Mesothelial cell of epicardium (in vitro differentiated cells): ENCODE measurements at regions not wholly inside any gene's neighbourhood (a gene's known extent, or its start where the extent isn't known, plus 50 kb on each side); places are given as distances from the start of the nearest gene placed in this dataset.

Experiments
- DNase-seq, 2 experiments: peaks; one replicate each; pipeline ENCODE4 v3.0.0; 2021; ENCODE audit warnings: low spot score in 2 of 2; ENCODE audit not compliant: unreplicated experiment in 2 of 2
- H3K27ac Mint-ChIP-seq: 2 replicates; pipeline ENCODE4 v1.8.0; 2021; ENCODE audit warnings: mixed read lengths
- H3K27me3 Mint-ChIP-seq: 2 replicates; pipeline ENCODE4 v1.8.0; 2021; ENCODE audit warnings: low read depth, mixed read lengths
- H3K36me3 Mint-ChIP-seq: 2 replicates; pipeline ENCODE4 v1.8.0; 2021; ENCODE audit warnings: mixed read lengths
- H3K4me1 Mint-ChIP-seq: 2 replicates; pipeline ENCODE4 v1.8.0; 2021; ENCODE audit warnings: mixed read lengths
- H3K4me3 Mint-ChIP-seq: 2 replicates; pipeline ENCODE4 v1.8.0; 2021; ENCODE audit warnings: mild to moderate bottlenecking, moderate library complexity, mixed read lengths
- H3K9me3 Mint-ChIP-seq: 2 replicates; pipeline ENCODE4 v1.8.0; 2021; ENCODE audit warnings: mixed read lengths
- CTCF ChIP-seq: fragments of 200-600 bp; sonication (generic); IDR thresholded peaks from one replicate; pipeline ENCODE4 v1.5.0; 2021; ENCODE audit warnings: antibody characterized with exemption; ENCODE audit not compliant: unreplicated experiment

DNA sequence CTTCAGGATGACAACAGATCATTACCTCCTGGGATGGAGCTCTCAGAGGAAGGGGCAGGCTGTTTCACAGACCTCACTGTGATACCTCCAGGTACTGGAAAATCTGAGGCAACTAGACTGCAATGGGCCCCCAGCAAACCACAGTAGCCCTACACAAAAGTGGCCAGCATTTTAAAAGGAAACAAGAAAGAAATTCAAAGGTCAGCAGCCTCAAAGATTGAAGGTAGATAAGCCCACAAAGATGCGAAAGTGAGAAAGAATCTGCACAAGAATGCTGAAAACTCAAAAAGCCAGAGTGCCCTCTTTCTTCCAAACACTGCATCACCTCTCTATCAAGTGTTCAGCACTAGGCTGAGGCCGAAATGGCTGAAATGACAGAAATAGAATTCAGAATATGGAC, 499.5 kb upstream of the CHAC2 start:
- Mint-ChIP-seq H3K4me1 (no peaks in the 10 kb centered on the region), H3K36me3 (no peaks in the 10 kb centered on the region), H3K4me3 (no peak overlapping the region), H3K27me3 (no peaks in the 10 kb centered on the region), H3K27ac (no peak overlapping the region), H3K9me3 (peaks cover 16% of the 10 kb centered on the region)
- TF ChIP-seq CTCF, result no peak
- no peak for DNase-seq

GRCh38 chr2:53265544-53266299, 501.9 kb upstream of the CHAC2 start:
- no peaks in the 10 kb centered on the region for H3K36me3 Mint-ChIP-seq
- H3K9me3 Mint-ChIP-seq, result peaks cover 18% of the 10 kb centered on the region
- no peak overlapping the region for H3K4me3 Mint-ChIP-seq
- H3K27me3 Mint-ChIP-seq, result no peaks in the 10 kb centered on the region
- TF ChIP-seq CTCF, result no peak
- no peak for DNase-seq
- no peak overlapping the region for H3K27ac Mint-ChIP-seq
- no peaks in the 10 kb centered on the region for H3K4me1 Mint-ChIP-seq

- H3K27me3 Mint-ChIP-seq, result no peaks in the 10 kb centered on the region
- no peak overlapping the region for H3K4me3 Mint-ChIP-seq
- peaks cover 26% of the 10 kb centered on the region for H3K9me3 Mint-ChIP-seq
- H3K36me3 Mint-ChIP-seq, result no peaks in the 10 kb centered on the region
- no peak for DNase-seq
- no peaks in the 10 kb centered on the region for H3K4me1 Mint-ChIP-seq
- no peak for TF ChIP-seq CTCF
- H3K27ac Mint-ChIP-seq, result no peak overlapping the region
Observed at GRCh38 chr2:53260568-53260967, 507.0 kb upstream of the CHAC2 start.

DNA sequence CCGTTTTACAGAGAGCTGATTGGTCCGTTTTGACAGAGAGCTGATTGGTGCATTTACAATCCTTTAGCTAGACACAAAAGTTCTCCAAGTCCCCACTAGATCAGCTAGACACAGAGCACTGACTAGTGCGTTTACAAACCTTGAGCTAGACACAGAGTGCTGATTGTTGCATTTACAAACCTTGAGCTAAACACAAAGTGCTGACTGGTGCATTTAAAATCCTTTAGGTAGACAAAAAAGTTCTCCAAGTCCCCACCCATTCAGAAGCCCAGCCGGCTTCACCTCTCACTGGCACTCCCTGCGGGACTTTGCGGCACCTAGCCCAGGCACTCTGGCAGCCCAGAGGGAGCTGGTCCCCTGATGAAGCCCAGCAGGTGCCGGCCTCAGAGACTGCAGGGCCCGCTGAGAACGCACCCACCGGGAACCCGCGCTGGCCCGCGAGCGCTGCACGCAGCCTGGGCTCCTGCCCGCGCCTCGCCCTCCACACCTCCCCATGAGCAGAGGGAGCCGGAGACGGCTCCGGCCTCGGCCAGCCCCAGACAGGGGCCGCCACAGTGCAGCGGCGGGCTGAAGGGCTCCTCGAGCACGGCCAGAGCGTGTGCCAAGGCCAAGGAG, 508.1 kb upstream of the CHAC2 start:
- H3K27ac Mint-ChIP-seq, result no peak overlapping the region
- no peaks in the 10 kb centered on the region for H3K36me3 Mint-ChIP-seq
- H3K27me3 Mint-ChIP-seq, result no peaks in the 10 kb centered on the region
- no peak for DNase-seq
- no peaks in the 10 kb centered on the region for H3K4me1 Mint-ChIP-seq
- peaks cover 26% of the 10 kb centered on the region for H3K9me3 Mint-ChIP-seq
- no peak overlapping the region for H3K4me3 Mint-ChIP-seq
- no peak for TF ChIP-seq CTCF

DNA sequence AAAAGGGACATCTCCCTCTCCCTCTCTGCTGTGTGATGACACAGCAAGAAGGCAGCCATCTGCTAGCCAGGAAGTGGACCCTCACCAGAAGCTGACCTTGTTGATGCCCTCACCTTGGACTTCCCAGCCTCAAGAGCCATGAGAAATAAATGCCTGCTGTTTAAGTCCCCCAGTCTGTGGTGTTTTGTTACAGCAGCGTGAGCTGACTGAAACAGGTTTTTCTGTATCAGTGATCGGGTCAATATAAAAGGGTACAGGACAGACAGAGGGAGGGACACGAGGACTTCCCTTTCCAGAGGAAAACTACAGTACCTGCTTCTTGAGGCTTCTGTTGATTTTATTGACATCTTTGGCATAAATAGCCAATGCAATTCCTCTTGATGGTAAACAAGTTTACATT, 510.3 kb upstream of the CHAC2 start:
- H3K27me3 Mint-ChIP-seq, result no peaks in the 10 kb centered on the region
- no peak for DNase-seq
- no peak for TF ChIP-seq CTCF

More for the DNA sequence above, 510.3 kb upstream of the CHAC2 start:
- no peaks in the 10 kb centered on the region for H3K36me3 Mint-ChIP-seq
- no peak overlapping the region for H3K4me3 Mint-ChIP-seq
- H3K27ac Mint-ChIP-seq, result no peak overlapping the region
- peaks cover 15% of the 10 kb centered on the region for H3K9me3 Mint-ChIP-seq
- H3K4me1 Mint-ChIP-seq, result peaks cover under 1% of the 10 kb centered on the region
